ENCODE measurements at regions not wholly inside any gene's neighbourhood (a gene's known extent, or its start where the extent isn't known, plus 50 kb on each side); places are given as distances from the start of the nearest gene placed in this dataset.

DNA sequence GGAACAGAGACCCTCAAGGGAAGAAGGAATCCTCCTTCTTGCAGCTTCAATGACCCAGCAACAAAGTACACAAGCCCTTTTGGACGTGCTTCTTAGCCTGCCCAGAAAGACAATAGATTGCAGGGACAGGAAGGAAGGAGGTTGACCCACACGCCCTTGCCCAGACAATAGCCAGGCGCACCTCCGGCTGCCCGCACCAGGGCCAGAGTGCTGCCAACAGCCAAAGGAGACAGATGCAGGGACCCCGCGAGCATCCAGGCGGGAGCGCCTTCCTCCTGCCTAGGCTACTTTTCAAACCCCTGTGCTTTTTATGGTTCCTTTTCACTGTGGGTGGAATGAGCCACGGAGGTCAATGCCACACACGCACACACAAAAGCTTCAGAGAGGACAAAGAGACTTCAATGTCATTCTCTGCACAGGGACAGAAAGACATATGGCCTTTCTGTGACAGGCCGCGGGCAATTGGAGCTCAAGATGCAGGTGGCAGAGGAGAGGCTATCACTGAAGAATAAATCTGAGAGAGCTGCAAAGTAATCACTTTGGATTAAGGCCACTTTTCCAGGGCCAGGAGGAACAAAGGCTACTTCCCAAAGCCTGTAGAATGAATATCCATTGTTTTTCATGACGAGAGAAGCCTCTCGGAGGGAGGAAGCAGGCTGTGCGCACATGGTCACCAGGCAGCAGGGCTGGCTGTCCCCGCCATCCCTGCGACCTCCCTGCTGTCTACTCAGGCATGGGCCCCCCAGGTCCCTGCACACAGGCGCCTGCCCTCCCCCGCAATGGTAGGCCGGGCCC is 300.6 kb downstream of the EIPR1 start:
- WGBS, 2 donors, result 73 to 84% methylated on average over 21 of the region's 21 CpGs
- no peaks in the 10 kb centered on the region for H3K27me3 ChIP-seq
- no peak for DNase-seq
- H3K4me3 ChIP-seq, result no peak overlapping the region
- TF ChIP-seq, protein P1, sequence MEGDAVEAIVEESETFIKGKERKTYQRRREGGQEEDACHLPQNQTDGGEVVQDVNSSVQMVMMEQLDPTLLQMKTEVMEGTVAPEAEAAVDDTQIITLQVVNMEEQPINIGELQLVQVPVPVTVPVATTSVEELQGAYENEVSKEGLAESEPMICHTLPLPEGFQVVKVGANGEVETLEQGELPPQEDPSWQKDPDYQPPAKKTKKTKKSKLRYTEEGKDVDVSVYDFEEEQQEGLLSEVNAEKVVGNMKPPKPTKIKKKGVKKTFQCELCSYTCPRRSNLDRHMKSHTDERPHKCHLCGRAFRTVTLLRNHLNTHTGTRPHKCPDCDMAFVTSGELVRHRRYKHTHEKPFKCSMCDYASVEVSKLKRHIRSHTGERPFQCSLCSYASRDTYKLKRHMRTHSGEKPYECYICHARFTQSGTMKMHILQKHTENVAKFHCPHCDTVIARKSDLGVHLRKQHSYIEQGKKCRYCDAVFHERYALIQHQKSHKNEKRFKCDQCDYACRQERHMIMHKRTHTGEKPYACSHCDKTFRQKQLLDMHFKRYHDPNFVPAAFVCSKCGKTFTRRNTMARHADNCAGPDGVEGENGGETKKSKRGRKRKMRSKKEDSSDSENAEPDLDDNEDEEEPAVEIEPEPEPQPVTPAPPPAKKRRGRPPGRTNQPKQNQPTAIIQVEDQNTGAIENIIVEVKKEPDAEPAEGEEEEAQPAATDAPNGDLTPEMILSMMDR (IDR thresholded peaks at IDR 0.05), result no peak
- TF ChIP-seq POLR2A (IDR thresholded peaks at IDR 0.05) (no peak), POLR2AphosphoS5 (IDR thresholded peaks at IDR 0.05) (no peak), EP300 (IDR thresholded peaks at IDR 0.05) (no peak)
- H3K4me1 ChIP-seq, result no peaks in the 10 kb centered on the region
- H3K9me3 ChIP-seq, result no peaks in the 10 kb centered on the region
- no peaks in the 10 kb centered on the region for H3K36me3 ChIP-seq
- no peak overlapping the region for H3K27ac ChIP-seq
- intact Hi-C loops (cut with DNase I), result no loop called here

DNA sequence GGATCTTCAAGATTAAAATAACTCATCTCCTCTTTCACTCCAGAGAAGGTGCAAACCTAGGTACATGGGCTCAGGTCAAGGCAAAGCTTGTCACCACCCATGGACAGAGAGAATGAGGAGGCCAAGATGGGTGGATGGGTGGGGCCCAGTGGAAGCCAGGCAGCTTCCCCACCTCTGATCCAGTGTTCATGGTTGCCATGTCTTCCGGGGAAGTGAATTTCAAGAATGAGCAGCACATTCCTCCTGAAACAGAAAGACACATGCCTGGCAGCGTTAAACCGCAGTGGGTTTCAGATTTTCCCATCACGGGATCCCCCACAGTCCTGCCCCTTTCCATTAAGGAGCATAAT is 301.7 kb downstream of the EIPR1 start:
- TF ChIP-seq EP300 (IDR thresholded peaks at IDR 0.05) (no peak), POLR2AphosphoS5 (IDR thresholded peaks at IDR 0.05) (no peak), POLR2A (IDR thresholded peaks at IDR 0.05) (no peak)
- TF ChIP-seq, protein P1 (IDR thresholded peaks at IDR 0.05), result no peak
- DNase-seq, result no peak
- 91 to 92% methylated on average over 4 of the region's 4 CpGs for WGBS, 2 donors

DNA sequence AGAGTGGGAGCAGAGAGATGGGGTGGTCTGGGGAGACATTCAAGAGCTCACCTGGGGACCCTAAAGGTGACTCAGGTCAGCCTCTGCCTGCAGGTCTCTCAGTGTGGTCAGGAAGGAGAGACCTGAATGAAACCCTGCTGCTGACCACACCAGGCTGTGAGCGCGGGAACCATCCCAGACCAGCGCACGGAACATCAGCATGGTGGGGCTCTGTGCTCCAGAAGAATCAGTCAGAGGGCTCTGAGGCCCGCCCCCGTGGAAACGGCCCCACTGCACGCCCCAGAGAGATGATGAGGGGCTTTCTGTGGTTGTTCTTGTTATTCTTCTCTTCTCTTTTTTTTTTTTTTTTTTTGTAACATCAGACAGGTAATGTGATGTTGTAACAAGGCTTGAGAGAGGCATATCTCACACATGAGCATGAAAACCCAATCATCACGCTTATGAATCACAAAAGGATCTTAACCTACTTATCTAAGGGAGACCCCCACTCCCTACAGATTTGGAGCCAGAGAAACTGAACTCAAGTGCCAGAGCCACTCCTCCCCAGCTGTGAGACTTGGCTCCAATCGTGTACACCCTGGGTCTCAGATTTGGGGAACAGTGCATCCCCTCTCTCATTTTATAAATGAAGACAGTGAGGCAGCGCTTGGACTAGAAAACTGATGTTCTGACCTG is 302.2 kb downstream of the EIPR1 start:
- Histone ChIP-seq H3K9me3 (no peaks in the 10 kb centered on the region), H3K27me3 (no peaks in the 10 kb centered on the region), H3K36me3 (no peaks in the 10 kb centered on the region), H3K4me3 (no peak overlapping the region), H3K4me1 (no peaks in the 10 kb centered on the region), H3K27ac (no peak overlapping the region)
- 82 to 84% methylated on average over 11 of the region's 11 CpGs for WGBS, 2 donors
- TF ChIP-seq POLR2A (IDR thresholded peaks at IDR 0.05) (no peak), EP300 (IDR thresholded peaks at IDR 0.05) (no peak), POLR2AphosphoS5 (IDR thresholded peaks at IDR 0.05) (no peak)
- TF ChIP-seq, protein P1 (IDR thresholded peaks at IDR 0.05), result no peak
- DNase-seq, result no peak
- intact Hi-C loops (cut with DNase I), result no loop called here

More for the DNA sequence above, 301.7 kb downstream of the EIPR1 start:
- Histone ChIP-seq H3K27ac (no peak overlapping the region), H3K4me1 (no peaks in the 10 kb centered on the region), H3K36me3 (no peaks in the 10 kb centered on the region), H3K9me3 (no peaks in the 10 kb centered on the region), H3K27me3 (no peaks in the 10 kb centered on the region), H3K4me3 (no peak overlapping the region)
- intact Hi-C loops (cut with DNase I), result no loop called here

DNA sequence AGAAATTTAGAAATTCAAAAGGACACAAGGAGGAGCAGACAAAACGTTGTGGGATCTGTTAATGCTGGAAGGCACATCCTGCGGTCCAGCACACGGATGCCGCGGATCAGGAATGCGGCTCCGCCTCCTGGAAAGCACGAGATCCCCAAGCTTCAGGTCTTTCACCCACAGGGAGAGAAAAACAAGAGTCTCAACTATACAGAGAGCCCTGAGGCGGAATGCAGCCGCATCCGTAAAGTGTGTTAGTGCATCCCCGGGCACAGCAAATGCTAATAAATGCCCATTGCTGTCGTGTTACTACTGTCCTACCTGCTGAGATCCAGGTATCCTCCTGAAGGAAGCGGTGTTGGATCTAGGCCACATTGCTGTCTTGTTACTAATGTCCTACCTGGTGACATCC is 303.9 kb downstream of the EIPR1 start:
- Histone ChIP-seq H3K4me3 (no peak overlapping the region), H3K36me3 (no peaks in the 10 kb centered on the region), H3K9me3 (no peaks in the 10 kb centered on the region), H3K4me1 (no peaks in the 10 kb centered on the region), H3K27me3 (no peaks in the 10 kb centered on the region), H3K27ac (no peak overlapping the region)
- TF ChIP-seq POLR2A (IDR thresholded peaks at IDR 0.05) (no peak), POLR2AphosphoS5 (IDR thresholded peaks at IDR 0.05) (no peak), EP300 (IDR thresholded peaks at IDR 0.05) (no peak)
- TF ChIP-seq, protein P1 (IDR thresholded peaks at IDR 0.05), result no peak
- DNase-seq, result no peak
- 82 to 86% methylated on average over 14 of the region's 14 CpGs for WGBS, 2 donors
- intact Hi-C loops (cut with DNase I), result no loop called here

All from sigmoid colon (tissue), 6 donors.